ENCODE measurements at regions not wholly inside any gene's neighbourhood (a gene's known extent, or its start where the extent isn't known, plus 50 kb on each side); places are given as distances from the start of the nearest gene placed in this dataset.

GRCh38 chr1:5453347-5453746, 538.9 kb downstream of the NPHP4 start (continued):
- no peak for TF ChIP-seq EZH2phosphoT487 (IDR thresholded peaks at IDR 0.05; ENCODE audit: unreplicated experiment)
- TF ChIP-seq ZNF114 (CRISPR knock-in tag; IDR thresholded peaks at IDR 0.05), result no peak
- no peak for TF ChIP-seq ETS1 (IDR thresholded peaks at IDR 0.05)
- no peak for TF ChIP-seq CREB1 (CRISPR knock-in tag; IDR thresholded peaks at IDR 0.05; ENCODE audit: low read depth)
- TF ChIP-seq JUNB (IDR thresholded peaks at IDR 0.05; ENCODE audit: unreplicated experiment), result no peak
- TF ChIP-seq POLR2AphosphoS5 (IDR thresholded peaks at IDR 0.05; ENCODE audit: low read depth), result no peak
- no peak for TF ChIP-seq STAT1 (IDR thresholded peaks at IDR 0.05; ENCODE audit: unreplicated experiment)
- no peak for TF ChIP-seq ZNF331 (CRISPR knock-in tag; IDR thresholded peaks at IDR 0.05; ENCODE audit: low read depth)
- TF ChIP-seq CTCF (conservative IDR thresholded peaks at IDR 0.05; ENCODE audit: low read depth in 2 of 2), result no peak

- Histone ChIP-seq H3K4me2 (no peak overlapping the region), H3K27me3 (ENCODE audit: insufficient read depth) (no peaks in the 10 kb centered on the region), H2AFZ (no peak overlapping the region), H3K27ac (ENCODE audit: low read depth) (no peak overlapping the region), H3K4me1 (ENCODE audit: insufficient read depth) (no peaks in the 10 kb centered on the region), H3K4me3 (no peak overlapping the region), H3F3A (replicated peaks; ENCODE audit: low read depth) (no peaks in the 10 kb centered on the region), H3K79me2 (replicated peaks; ENCODE audit: insufficient read depth) (no peaks in the 10 kb centered on the region), H3K36me3 (ENCODE audit: insufficient read depth) (no peaks in the 10 kb centered on the region; the same call in 1 of the 2 replicates), H4K20me1 (replicated peaks; ENCODE audit: insufficient read depth) (no peaks in the 10 kb centered on the region), H3K9me2 (ENCODE audit: insufficient read depth) (no peaks in the 10 kb centered on the region)
- Mint-ChIP-seq H3K27ac (no peak overlapping the region), H3K36me3 (ENCODE audit: low read depth) (no peaks in the 10 kb centered on the region), H3K4me1 (peaks cover 23% of the 10 kb centered on the region), H3K4me3 (no peak overlapping the region), H3K9me3 (no peaks in the 10 kb centered on the region), H3K27me3 (ENCODE audit: insufficient read depth, low read depth, poor library complexity) (peaks cover 12% of the 10 kb centered on the region)
- DNase-seq (ENCODE audit: low spot score), result no peak
- TF ChIP-seq EZH2phosphoT487 (IDR thresholded peaks at IDR 0.05; ENCODE audit: unreplicated experiment) (no peak), ZNF462 (CRISPR knock-in tag; IDR thresholded peaks at IDR 0.05) (no peak), CREB1 (CRISPR knock-in tag; IDR thresholded peaks at IDR 0.05; ENCODE audit: low read depth) (no peak)
- ATAC-seq, result no peak
Measured at GRCh38 chr1:5451671-5452070, 540.6 kb downstream of the NPHP4 start.
